ENCODE measurements at regions not wholly inside any gene's neighbourhood (a gene's known extent, or its start where the extent isn't known, plus 50 kb on each side); places are given as distances from the start of the nearest gene placed in this dataset.

GRCh38 chr13:111622051-111622531, 301.6 kb downstream of the TEX29 start:
- H3K4me1 ChIP-seq = no peaks in the 10 kb centered on the region
- 90% methylated on average over 9 of the region's 21 CpGs; no CpG with 5 or more reads in 1 of the 2 donors for WGBS, 2 donors
- H3K36me3 ChIP-seq = no peaks in the 10 kb centered on the region
- no peak overlapping the region for H3K27ac ChIP-seq
- no peak overlapping the region for H3K4me3 ChIP-seq
- no peak for DNase-seq
- peaks cover 0 to 16% (median 0%) of the 10 kb centered on the region in 4 donors for H3K27me3 ChIP-seq
- intact Hi-C loops (cut with DNase I) = no loop called here
- TF ChIP-seq POLR2A (IDR thresholded peaks at IDR 0.05) = no peak
- TF ChIP-seq CTCF (IDR thresholded peaks at IDR 0.05) = no peak
- H3K9me3 ChIP-seq = no peaks in the 10 kb centered on the region

GRCh38 chr13:111623208-111623607, 302.8 kb downstream of the TEX29 start:
- intact Hi-C loops (cut with DNase I) = no loop called here
- TF ChIP-seq POLR2A (IDR thresholded peaks at IDR 0.05) (no peak), CTCF (IDR thresholded peaks at IDR 0.05) (no peak)
- no peak overlapping the region for H3K27ac ChIP-seq
- no peaks in the 10 kb centered on the region for H3K36me3 ChIP-seq
- no peaks in the 10 kb centered on the region for H3K4me1 ChIP-seq
- 86 to 91% methylated on average over 12 to 19 of the region's 20 CpGs for WGBS, 2 donors
- peaks cover 0 to 16% (median 0%) of the 10 kb centered on the region in 4 donors for H3K27me3 ChIP-seq
- no peak for DNase-seq
- H3K9me3 ChIP-seq = no peaks in the 10 kb centered on the region
- H3K4me3 ChIP-seq = no peak overlapping the region

GRCh38 chr13:111623743-111624505, 303.5 kb downstream of the TEX29 start:
- DNase-seq = no peak
- Histone ChIP-seq H3K27ac (no peak overlapping the region), H3K9me3 (no peaks in the 10 kb centered on the region), H3K4me1 (no peaks in the 10 kb centered on the region), H3K4me3 (no peak overlapping the region), H3K36me3 (no peaks in the 10 kb centered on the region), H3K27me3 (peaks cover 0 to 10% (median 0%) of the 10 kb centered on the region in 4 donors)
- TF ChIP-seq POLR2A (IDR thresholded peaks at IDR 0.05) = no peak
- no peak for TF ChIP-seq CTCF (IDR thresholded peaks at IDR 0.05)
- intact Hi-C loops (cut with DNase I) = no loop called here
- WGBS, 2 donors = 86 to 90% methylated on average over 20 to 28 of the region's 28 CpGs

GRCh38 chr13:111625526-111626315, 305.3 kb downstream of the TEX29 start:
- intact Hi-C loops (cut with DNase I) = no loop called here
- H3K36me3 ChIP-seq = no peaks in the 10 kb centered on the region
- no peak overlapping the region for H3K4me3 ChIP-seq
- H3K27ac ChIP-seq = no peak overlapping the region
- H3K27me3 ChIP-seq = no peaks in the 10 kb centered on the region
- WGBS, 2 donors = 74 to 83% methylated on average over 12 to 13 of the region's 13 CpGs
- no peak for DNase-seq
- no peaks in the 10 kb centered on the region for H3K4me1 ChIP-seq
- TF ChIP-seq POLR2A (IDR thresholded peaks at IDR 0.05) (no peak), CTCF (IDR thresholded peaks at IDR 0.05) (no peak)
- no peaks in the 10 kb centered on the region for H3K9me3 ChIP-seq
